GM12865 (cell line): ENCODE measurements at regions not wholly inside any gene's neighbourhood (a gene's known extent, or its start where the extent isn't known, plus 50 kb on each side); places are given as distances from the start of the nearest gene placed in this dataset.

Source experiments
- DNase-seq: peaks from one replicate; pipeline ENCODE4 v3.0.0; 2010; ENCODE audit warnings: low read depth
- H3K4me3 ChIP-seq: 2 replicates; pipeline ENCODE4 v1.5.1; 2011; ENCODE audit warnings: mild to moderate bottlenecking, low read depth, low read length, control low read depth
- TF ChIP-seq, protein P1 (sequence below): IDR thresholded peaks from 2 replicates; pipeline ENCODE4 v1.5.1; 2011; ENCODE audit warnings: low read length, control low read depth, low read depth, inconsistent platforms; ENCODE audit not compliant: insufficient read depth; ENCODE audit errors: missing control alignments

DNA sequence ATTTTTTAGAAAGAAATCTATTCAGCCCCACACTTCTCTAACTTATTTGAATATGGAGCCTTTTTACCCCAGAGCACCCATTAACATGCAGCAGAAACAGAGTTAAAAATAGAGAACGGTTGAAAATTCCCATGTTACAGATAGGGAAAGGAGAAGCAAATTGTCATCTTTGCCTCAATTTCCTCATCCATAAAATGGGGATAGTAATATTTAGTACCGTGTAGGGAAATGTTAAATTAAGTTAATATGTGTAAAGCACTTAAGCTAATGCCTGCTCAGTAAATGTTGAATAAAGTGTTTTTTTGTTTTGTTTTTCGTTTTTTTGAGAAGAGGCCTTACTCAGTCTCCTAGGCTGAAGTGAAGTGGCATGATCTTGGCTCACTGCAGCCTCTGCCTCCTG is 50.3 kb downstream of the NAV1 start:
- TF ChIP-seq, protein P1, sequence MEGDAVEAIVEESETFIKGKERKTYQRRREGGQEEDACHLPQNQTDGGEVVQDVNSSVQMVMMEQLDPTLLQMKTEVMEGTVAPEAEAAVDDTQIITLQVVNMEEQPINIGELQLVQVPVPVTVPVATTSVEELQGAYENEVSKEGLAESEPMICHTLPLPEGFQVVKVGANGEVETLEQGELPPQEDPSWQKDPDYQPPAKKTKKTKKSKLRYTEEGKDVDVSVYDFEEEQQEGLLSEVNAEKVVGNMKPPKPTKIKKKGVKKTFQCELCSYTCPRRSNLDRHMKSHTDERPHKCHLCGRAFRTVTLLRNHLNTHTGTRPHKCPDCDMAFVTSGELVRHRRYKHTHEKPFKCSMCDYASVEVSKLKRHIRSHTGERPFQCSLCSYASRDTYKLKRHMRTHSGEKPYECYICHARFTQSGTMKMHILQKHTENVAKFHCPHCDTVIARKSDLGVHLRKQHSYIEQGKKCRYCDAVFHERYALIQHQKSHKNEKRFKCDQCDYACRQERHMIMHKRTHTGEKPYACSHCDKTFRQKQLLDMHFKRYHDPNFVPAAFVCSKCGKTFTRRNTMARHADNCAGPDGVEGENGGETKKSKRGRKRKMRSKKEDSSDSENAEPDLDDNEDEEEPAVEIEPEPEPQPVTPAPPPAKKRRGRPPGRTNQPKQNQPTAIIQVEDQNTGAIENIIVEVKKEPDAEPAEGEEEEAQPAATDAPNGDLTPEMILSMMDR = no peak
- no peak for DNase-seq
- no peak overlapping the region for H3K4me3 ChIP-seq

DNA sequence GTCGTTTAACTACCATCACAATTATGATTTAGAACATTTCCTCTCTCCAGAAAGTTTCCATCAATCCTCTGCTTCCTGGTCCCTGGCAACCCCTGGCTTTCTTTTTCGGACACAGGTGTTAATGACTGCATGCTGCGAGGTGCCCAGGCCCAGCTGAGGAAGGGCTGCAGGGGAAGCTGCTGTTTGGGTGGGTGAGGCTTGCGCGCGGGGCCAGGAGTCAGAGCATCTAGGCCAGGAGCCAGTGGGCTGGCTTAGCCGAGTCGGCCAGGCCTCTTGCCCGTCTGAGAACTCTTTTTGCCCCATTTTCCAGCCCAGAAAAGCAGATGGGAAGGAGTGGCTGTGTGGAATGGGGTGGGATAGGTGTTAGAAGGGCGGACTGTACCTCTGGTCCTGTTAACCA is 51.5 kb downstream of the NAV1 start:
- TF ChIP-seq, protein P1 = no peak
- no peak for DNase-seq
- no peak overlapping the region for H3K4me3 ChIP-seq

DNA sequence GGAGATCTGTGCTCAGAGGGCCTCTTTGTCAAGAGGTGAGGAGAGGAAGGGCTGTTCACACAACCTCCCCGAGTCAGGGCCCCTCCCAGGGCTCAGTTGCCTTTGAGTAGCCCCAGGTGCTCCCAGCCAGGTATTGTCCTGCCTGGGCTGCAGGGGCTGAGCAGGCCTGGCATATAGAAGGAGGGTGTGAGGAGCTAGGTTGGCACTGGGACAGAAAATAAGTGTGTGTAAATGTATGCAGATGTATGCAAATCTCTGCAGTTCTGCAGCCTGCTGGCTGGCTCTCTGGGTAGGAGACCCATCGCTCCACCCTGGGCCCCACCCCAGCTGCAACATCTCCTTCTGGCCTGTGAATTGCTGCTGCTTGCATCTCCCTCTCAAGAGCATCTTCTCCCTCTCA is 52.4 kb downstream of the NAV1 start:
- H3K4me3 ChIP-seq = no peak overlapping the region
- no peak for DNase-seq
- TF ChIP-seq, protein P1 = no peak

DNA sequence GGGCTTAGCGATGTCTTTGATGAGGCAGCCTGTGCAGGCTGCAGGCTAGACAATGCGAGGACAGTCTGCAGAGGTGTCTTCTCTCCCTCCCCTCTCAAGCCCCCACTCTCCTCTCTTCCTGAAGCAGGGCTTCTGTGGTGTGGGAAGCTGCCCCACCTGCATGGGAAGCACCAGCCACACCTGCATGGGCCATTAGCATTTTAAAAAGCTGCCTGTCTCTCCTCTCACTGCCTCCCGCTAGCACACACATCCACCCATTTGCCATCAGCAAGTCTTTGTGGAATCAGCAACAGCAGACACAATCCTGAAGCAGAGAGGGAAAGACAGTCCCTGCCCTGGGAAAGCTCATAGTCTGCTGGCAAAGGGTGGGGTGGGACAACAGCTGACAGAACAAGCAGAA is 53.1 kb downstream of the NAV1 start:
- no peak overlapping the region for H3K4me3 ChIP-seq
- DNase-seq = no peak
- TF ChIP-seq, protein P1 = no peak

DNA sequence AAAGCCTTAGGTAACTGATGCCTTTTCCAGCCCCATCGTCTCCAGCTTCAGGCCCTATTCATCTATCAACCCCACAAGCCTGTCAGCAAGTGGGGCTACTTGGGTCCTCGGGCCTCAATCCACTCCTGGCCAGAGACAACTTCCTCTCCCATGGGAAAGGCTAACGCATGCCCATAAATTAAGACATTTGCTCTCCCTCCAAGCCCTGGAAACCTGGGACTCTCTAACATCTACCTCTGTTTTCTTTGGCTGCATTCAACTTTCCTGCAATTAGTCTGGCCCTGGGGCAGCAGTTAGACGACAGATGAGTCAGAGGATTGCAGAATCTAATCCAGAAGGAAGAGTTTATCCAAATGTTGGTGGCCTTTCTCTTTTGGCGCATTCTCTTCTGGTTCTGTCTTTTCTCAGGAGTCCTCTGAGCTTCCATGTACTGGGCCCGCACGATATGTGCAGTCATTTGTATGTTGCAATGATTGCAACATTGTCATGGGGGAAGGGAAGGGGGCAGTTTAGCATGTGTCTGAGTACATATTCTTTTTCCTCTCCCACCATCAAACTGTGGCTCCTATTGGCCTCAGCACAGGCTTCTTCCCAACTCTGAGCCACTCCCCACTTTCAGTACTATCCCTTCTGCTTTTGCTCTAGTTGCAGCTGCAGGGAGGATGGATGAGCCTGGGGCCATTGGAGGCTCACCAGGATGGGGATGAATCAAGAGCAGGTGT is 54.4 kb downstream of the NAV1 start:
- TF ChIP-seq, protein P1 = no peak
- DNase-seq = no peak
- no peak overlapping the region for H3K4me3 ChIP-seq

DNA sequence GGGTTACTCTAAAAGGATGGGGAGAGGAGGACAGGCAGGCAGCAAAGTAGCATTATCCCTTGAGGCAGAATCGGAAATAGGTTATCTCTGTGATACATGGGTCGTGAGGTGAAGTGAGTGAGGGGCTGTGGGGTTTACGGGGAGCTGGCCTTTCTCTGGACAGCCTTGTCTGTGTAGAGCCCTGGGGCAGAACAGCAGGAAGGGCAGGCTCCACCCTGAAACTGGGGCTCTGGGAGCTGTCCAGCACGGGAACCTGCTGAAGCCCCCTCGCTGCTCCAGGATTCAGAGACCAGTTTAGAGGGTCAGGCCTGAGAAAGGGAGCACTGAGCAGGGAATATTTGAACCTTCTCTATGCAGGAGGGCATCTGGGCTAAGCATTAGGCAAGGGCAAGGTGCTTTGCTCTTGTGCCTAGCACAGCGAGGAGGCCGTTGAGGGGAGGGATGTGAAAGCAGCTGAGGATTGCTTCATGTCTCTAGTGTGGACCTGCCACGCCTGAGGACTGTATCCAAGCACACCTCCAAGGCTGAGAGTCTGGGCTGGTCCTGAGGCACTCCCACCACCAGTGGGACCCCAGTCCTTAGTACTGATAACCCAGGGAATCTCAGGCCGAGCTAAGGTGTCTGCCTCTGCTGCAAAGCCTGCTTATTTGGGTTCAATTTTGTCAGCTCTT is 55.8 kb downstream of the NAV1 start:
- H3K4me3 ChIP-seq = no peak overlapping the region
- TF ChIP-seq, protein P1 = no peak
- no peak for DNase-seq
